OCI-LY7 (cell line): ENCODE measurements at regions not wholly inside any gene's neighbourhood (a gene's known extent, or its start where the extent isn't known, plus 50 kb on each side); places are given as distances from the start of the nearest gene placed in this dataset.

ENCODE experiments used
- BruUV-seq: library from RNA; stranded (reverse); fragments of 400-500 nt; replicated peaks from 2 replicates; lab custom pipeline; 2021; lab: Mats Ljungman, UMichigan
- CTCF ChIA-PET: fragments of 300-600 bp; sonication (Branson Sonifier 250); formaldehyde crosslinking; loops from one replicate; lab custom pipeline; 2022; ENCODE audit warnings: antibody characterized with exemption; ENCODE audit not compliant: unreplicated experiment; lab: Charles Lee
- POLR2A ChIA-PET: fragments of 300-600 bp; sonication (Branson Sonifier 250); formaldehyde crosslinking; loops from one replicate; lab custom pipeline; 2022; ENCODE audit warnings: antibody characterized with exemption; lab: Charles Lee
- DNase-seq: peaks from one replicate; pipeline ENCODE4 v3.0.0-alpha.2; 2015; ENCODE audit warnings: low spot score
- H2AFZ ChIP-seq: fragments of 200-600 bp; sonication (generic), shearing (Covaris generic); 2 replicates; pipeline ENCODE4 v1.6.1; 2014; ENCODE audit warnings: mild to moderate bottlenecking, antibody characterized with exemption, low read length, moderate library complexity
- H3K27ac ChIP-seq: fragments of 200-600 bp; sonication (generic); 2 replicates; pipeline ENCODE4 v1.5.1; 2014; ENCODE audit warnings: mixed run types, low read depth, mild to moderate bottlenecking, moderate library complexity, low read length, inconsistent platforms; ENCODE audit not compliant: poor library complexity, severe bottlenecking
- H3K36me3 ChIP-seq: fragments of 200-600 bp; sonication (generic); 2 replicates; pipeline ENCODE4 v1.6.1; 2014; ENCODE audit warnings: mild to moderate bottlenecking, antibody characterized with exemption, low read length, moderate library complexity, mixed read lengths; ENCODE audit not compliant: insufficient read depth
- H3K4me1 ChIP-seq: fragments of 200-600 bp; sonication (generic); 2 replicates; pipeline ENCODE4 v1.5.1; 2014; ENCODE audit warnings: mild to moderate bottlenecking, low read length; ENCODE audit not compliant: insufficient read depth, poor library complexity, severe bottlenecking
- H3K4me2 ChIP-seq: fragments of 200-600 bp; sonication (generic); 2 replicates; pipeline ENCODE4 v1.6.1; 2014; ENCODE audit warnings: mild to moderate bottlenecking, low read length
- H3K4me3 ChIP-seq: fragments of 200-600 bp; sonication (generic); 2 replicates; pipeline ENCODE4 v1.5.1; 2014; ENCODE audit warnings: mild to moderate bottlenecking, low read depth, low read length; ENCODE audit not compliant: poor library complexity, severe bottlenecking
- H3K79me2 ChIP-seq: fragments of 200-600 bp; sonication (generic); 2 replicates; pipeline ENCODE4 v1.6.1; 2016; ENCODE audit warnings: low read depth, mild to moderate bottlenecking, low read length, moderate library complexity, mixed read lengths; ENCODE audit not compliant: insufficient read depth
- H3K9me2 ChIP-seq: fragments of 200-600 bp; sonication (generic); 2 replicates; pipeline ENCODE4 v1.6.1; 2016; ENCODE audit warnings: mild to moderate bottlenecking, low read length, mixed read lengths; ENCODE audit not compliant: insufficient read depth
- H3K9me3 ChIP-seq: fragments of 200-600 bp; sonication (generic); 2 replicates; pipeline ENCODE4 v1.6.1; 2014; ENCODE audit warnings: mild to moderate bottlenecking, mixed run types, low read length, mixed read lengths
- H4K20me1 ChIP-seq: fragments of 200-600 bp; sonication (generic); 2 replicates; pipeline ENCODE4 v1.6.1; 2014; ENCODE audit warnings: mild to moderate bottlenecking, antibody characterized with exemption, low read length, moderate library complexity, mixed read lengths; ENCODE audit not compliant: insufficient read depth
- CTCF ChIP-seq: fragments of 200-600 bp; sonication (generic); conservative IDR thresholded peaks from 2 replicates; pipeline ENCODE4 v1.5.1; 2014; ENCODE audit warnings: mild to moderate bottlenecking, antibody characterized with exemption, low read length, moderate library complexity, mixed read lengths
- EZH2phosphoT487 ChIP-seq: fragments of 200-600 bp; sonication (generic); IDR thresholded peaks from 2 replicates; pipeline ENCODE4 v1.6.1; 2018; ENCODE audit warnings: low read depth, borderline replicate concordance, mild to moderate bottlenecking, mixed run types, antibody characterized with exemption, low read length, moderate library complexity, mixed read lengths
- intact Hi-C: fragments of 100-400 bp; cut with micrococcal nuclease; formaldehyde crosslinking; loops from one replicate; pipeline ENCODE4 v1.10.0; 2022; ENCODE audit not compliant: unreplicated experiment

- ChIA-PET POLR2A (no interaction called here), CTCF (no interaction called here)
- H3K36me3 ChIP-seq: no peaks in the 10 kb centered on the region
- BruUV-seq: no TSS peak
- H3K9me3 ChIP-seq: 0 out of 2 replicates have a peak, but pooled peaks cover 4% of the 10 kb centered on the region
- DNase-seq: no peak
- H3K4me2 ChIP-seq: no peak overlapping the region
- no peak overlapping the region for H2AFZ ChIP-seq
- TF ChIP-seq CTCF (no peak), EZH2phosphoT487 (no peak)
- H3K4me1 ChIP-seq: peaks cover 22% of the 10 kb centered on the region
- H3K9me2 ChIP-seq: no peaks in the 10 kb centered on the region
- no peaks in the 10 kb centered on the region for H3K79me2 ChIP-seq
- H4K20me1 ChIP-seq: no peaks in the 10 kb centered on the region
- intact Hi-C loops: no loop called here
- no peak overlapping the region for H3K4me3 ChIP-seq
- no peak overlapping the region for H3K27ac ChIP-seq
These were observed 57.4 kb upstream of the ADRB1 start for GRCh38 chr10:113986316-113986715.

- H3K4me2 ChIP-seq: no peak overlapping the region
- ChIA-PET POLR2A (no interaction called here), CTCF (no interaction called here)
- no peak for DNase-seq
- no TSS peak for BruUV-seq
- intact Hi-C loops: no loop called here
- no peaks in the 10 kb centered on the region for H4K20me1 ChIP-seq
- no peak overlapping the region for H2AFZ ChIP-seq
- no peaks in the 10 kb centered on the region for H3K36me3 ChIP-seq
- peaks cover 18% of the 10 kb centered on the region for H3K4me1 ChIP-seq
- H3K9me2 ChIP-seq: no peaks in the 10 kb centered on the region
- TF ChIP-seq CTCF: no peak
- no peak for TF ChIP-seq EZH2phosphoT487
- H3K27ac ChIP-seq: no peak overlapping the region
- no peaks in the 10 kb centered on the region for H3K79me2 ChIP-seq
- 0 out of 2 replicates have a peak, but pooled peaks cover 4% of the 10 kb centered on the region for H3K9me3 ChIP-seq
- no peak overlapping the region for H3K4me3 ChIP-seq
These were observed 56.5 kb upstream of the ADRB1 start for GRCh38 chr10:113987156-113987555.

GRCh38 chr10:113987805-113988204, 55.9 kb upstream of the ADRB1 start:
- Histone ChIP-seq H3K27ac (no peak overlapping the region), H3K4me2 (no peak overlapping the region), H3K79me2 (no peaks in the 10 kb centered on the region), H3K9me2 (no peaks in the 10 kb centered on the region), H3K36me3 (no peaks in the 10 kb centered on the region), H3K4me3 (no peak overlapping the region), H3K4me1 (peaks cover 11% of the 10 kb centered on the region), H2AFZ (no peak overlapping the region), H3K9me3 (0 out of 2 replicates have a peak, but pooled peaks cover 4% of the 10 kb centered on the region), H4K20me1 (no peaks in the 10 kb centered on the region)
- TF ChIP-seq CTCF (no peak), EZH2phosphoT487 (no peak)
- BruUV-seq: no TSS peak
- POLR2A ChIA-PET: no interaction called here
- no peak for DNase-seq
- intact Hi-C loops: no loop called here
- CTCF ChIA-PET: no interaction called here
